Sigmoid colon (tissue), 4 donors: ENCODE measurements at regions not wholly inside any gene's neighbourhood (a gene's known extent, or its start where the extent isn't known, plus 50 kb on each side); places are given as distances from the start of the nearest gene placed in this dataset.

Experiments used
- CTCF ChIP-seq, 4 experiments: fragments of 450-650 bp in 3 of 4; fragments of 200-600 bp in 1 of 4; IDR thresholded peaks; one replicate each; pipeline ENCODE4 v1.5.1; 2016 to 2019; ENCODE audit warnings: antibody characterized with exemption in 4 of 4, mild to moderate bottlenecking in 3 of 4, moderate library complexity in 2 of 4
- POLR2A ChIP-seq, 2 donors: fragments of 450-650 bp; IDR thresholded peaks; one replicate each; pipeline ENCODE4 v1.6.1; 2016; ENCODE audit warnings: antibody characterized with exemption in 2 of 2, mild to moderate bottlenecking in 2 of 2, moderate library complexity in 2 of 2
- POLR2AphosphoS5 ChIP-seq, 4 donors: sonication (generic); formaldehyde crosslinking; IDR thresholded peaks; one replicate each; pipeline ENCODE4 v1.6.1; 2017; ENCODE audit warnings: antibody characterized with exemption in 4 of 4

GRCh38 chr3:109683746-109684145, 346.4 kb upstream of the DPPA4 start:
- TF ChIP-seq CTCF (IDR thresholded peaks at IDR 0.05) (no peak), POLR2A (IDR thresholded peaks at IDR 0.05) (no peak), POLR2AphosphoS5 (IDR thresholded peaks at IDR 0.05) (no peak)
